ENCODE measurements at regions not wholly inside any gene's neighbourhood (a gene's known extent, or its start where the extent isn't known, plus 50 kb on each side); places are given as distances from the start of the nearest gene placed in this dataset.

- ATAC-seq: no peak
- DNase-seq: no peak
- Mint-ChIP-seq H3K4me1 (ENCODE audit: low read depth) (no peaks in the 10 kb centered on the region), H3K4me3 (no peak overlapping the region), H3K9me3 (no peaks in the 10 kb centered on the region), H3K36me3 (ENCODE audit: insufficient read depth) (no peaks in the 10 kb centered on the region), H3K27me3 (ENCODE audit: low read depth) (peaks cover 7% of the 10 kb centered on the region)
Measured at GRCh38 chr6:40049128-40049527, 114.9 kb upstream of the MOCS1 start.

DNA sequence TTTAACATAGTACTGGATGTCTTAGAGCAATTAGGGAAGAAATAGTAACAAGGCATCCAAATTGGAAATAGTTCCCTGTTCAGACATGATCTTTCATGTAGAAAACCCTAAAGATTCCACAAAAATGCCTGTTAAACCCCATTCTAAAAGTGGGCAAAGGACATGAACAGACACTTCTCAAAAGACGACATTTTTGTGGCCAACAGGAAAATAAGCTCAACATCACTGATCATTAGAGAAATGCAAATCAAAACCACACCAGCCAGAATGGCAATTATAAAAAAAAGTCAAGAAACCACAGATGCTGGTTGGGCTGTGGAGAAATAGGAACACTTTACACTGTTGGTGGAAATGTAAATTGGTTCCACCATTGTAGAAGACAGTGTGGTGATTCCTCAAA, 109.9 kb upstream of the MOCS1 start:
- peaks cover 4% of the 10 kb centered on the region for H3K27me3 Mint-ChIP-seq (ENCODE audit: low read depth)
- peaks cover 8% of the 10 kb centered on the region for H3K9me3 Mint-ChIP-seq
- H3K4me3 Mint-ChIP-seq: no peak overlapping the region
- ATAC-seq: no peak
- no peak for DNase-seq
- H3K4me1 Mint-ChIP-seq (ENCODE audit: low read depth): no peaks in the 10 kb centered on the region
- H3K36me3 Mint-ChIP-seq (ENCODE audit: insufficient read depth): no peaks in the 10 kb centered on the region

DNA sequence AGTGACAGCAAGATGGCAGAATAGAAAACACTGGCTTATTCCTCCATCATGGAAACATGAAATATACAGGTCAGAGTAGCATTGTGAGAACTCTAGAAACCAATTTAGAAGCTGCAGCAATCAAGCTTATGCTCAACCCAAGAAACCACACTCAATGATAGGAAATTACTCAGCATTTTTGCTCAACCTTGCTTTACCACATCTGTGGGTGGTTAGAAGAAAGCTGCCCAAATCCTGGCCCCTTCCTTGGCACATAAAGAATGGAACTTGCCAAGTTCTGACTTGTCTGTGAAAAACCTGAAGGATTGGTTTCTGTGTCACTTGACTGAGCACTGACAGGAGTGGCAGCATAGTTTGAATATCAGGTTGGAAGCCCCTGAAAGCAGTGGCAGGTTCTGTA, 108.0 kb upstream of the MOCS1 start:
- ATAC-seq: no peak
- Mint-ChIP-seq H3K4me1 (ENCODE audit: low read depth) (no peaks in the 10 kb centered on the region), H3K36me3 (ENCODE audit: insufficient read depth) (no peaks in the 10 kb centered on the region)

DNA sequence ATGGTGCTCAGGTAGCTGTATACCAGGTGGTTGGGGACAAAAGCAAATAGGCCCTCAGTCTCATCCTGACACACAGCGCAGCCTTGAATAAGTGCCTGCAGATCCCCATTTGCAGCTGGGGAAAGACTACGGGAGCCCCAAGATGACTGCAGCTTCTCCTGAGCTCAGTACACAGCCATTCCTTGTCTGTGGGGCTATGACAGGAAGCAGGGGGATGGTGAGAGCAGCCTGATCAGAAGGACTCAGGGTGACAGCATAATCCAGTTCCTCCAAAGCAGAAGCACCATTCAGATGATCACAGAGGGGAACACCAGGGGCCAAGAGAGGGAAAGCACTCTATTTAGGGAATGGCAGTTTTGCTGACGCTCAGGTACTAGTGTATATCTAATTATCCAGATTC, 104.8 kb upstream of the MOCS1 start:
- Mint-ChIP-seq H3K27me3 (ENCODE audit: low read depth) (peaks cover 9% of the 10 kb centered on the region), H3K4me1 (ENCODE audit: low read depth) (no peaks in the 10 kb centered on the region), H3K4me3 (no peak overlapping the region), H3K9me3 (peaks cover 8% of the 10 kb centered on the region), H3K36me3 (ENCODE audit: insufficient read depth) (no peaks in the 10 kb centered on the region)
- DNase-seq: no peak
- no peak for ATAC-seq

More for the DNA sequence above, 108.0 kb upstream of the MOCS1 start:
- DNase-seq: no peak
- no peak overlapping the region for H3K4me3 Mint-ChIP-seq
- H3K27me3 Mint-ChIP-seq (ENCODE audit: low read depth): peaks cover 7% of the 10 kb centered on the region
- H3K9me3 Mint-ChIP-seq: peaks cover 8% of the 10 kb centered on the region

DNA sequence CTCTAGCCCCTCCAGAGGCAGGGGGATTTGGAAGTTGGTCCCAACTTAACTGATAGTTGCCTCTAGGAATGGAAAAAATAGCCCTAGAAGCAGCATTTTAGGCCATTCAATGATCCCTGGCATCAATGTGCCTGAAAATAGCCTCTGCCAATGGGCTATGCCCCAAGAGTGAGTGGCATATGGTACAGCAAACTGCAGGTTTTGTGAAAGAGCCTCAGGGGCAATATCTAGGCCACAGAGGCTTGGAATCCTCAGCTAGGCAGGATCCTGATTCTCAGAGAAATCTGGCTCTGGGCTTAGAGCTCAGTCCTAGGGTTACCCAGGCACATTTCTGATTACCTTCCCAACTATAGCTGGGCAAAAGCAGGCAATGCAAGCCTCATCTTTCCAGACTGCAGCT, 104.4 kb upstream of the MOCS1 start:
- no peak overlapping the region for H3K4me3 Mint-ChIP-seq
- H3K9me3 Mint-ChIP-seq: peaks cover 8% of the 10 kb centered on the region
- H3K36me3 Mint-ChIP-seq (ENCODE audit: insufficient read depth): no peaks in the 10 kb centered on the region
- DNase-seq: no peak
- peaks cover 9% of the 10 kb centered on the region for H3K27me3 Mint-ChIP-seq (ENCODE audit: low read depth)
- no peak for ATAC-seq
- no peaks in the 10 kb centered on the region for H3K4me1 Mint-ChIP-seq (ENCODE audit: low read depth)

GRCh38 chr6:40037271-40037670, 103.0 kb upstream of the MOCS1 start:
- Mint-ChIP-seq H3K4me3 (no peak overlapping the region), H3K4me1 (ENCODE audit: low read depth) (no peaks in the 10 kb centered on the region), H3K36me3 (ENCODE audit: insufficient read depth) (no peaks in the 10 kb centered on the region), H3K9me3 (peaks cover 5% of the 10 kb centered on the region), H3K27me3 (ENCODE audit: low read depth) (peaks cover 9% of the 10 kb centered on the region)
- DNase-seq (no peak), ATAC-seq (no peak)

DNA sequence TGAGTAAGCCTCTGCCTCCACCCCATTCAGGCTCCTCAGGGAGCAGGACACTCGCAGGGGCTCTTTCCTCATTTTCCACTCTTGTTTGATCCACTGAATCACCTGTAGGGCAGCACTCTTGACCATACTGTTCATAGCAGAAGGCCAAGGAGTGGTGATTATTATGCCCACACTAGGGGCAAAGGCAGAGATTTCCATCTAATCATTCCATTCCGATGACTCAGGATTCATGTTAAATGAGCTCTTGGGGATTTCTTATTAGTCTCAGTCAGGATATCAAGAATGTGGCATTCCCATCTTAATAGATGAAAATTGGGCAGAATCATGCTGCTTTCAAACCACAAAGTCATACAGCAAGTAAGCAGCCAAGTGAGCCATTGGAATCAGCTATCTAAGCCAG, 101.9 kb upstream of the MOCS1 start:
- Mint-ChIP-seq H3K4me1 (ENCODE audit: low read depth) (no peaks in the 10 kb centered on the region), H3K4me3 (no peak overlapping the region), H3K36me3 (ENCODE audit: insufficient read depth) (no peaks in the 10 kb centered on the region), H3K27me3 (ENCODE audit: low read depth) (peaks cover 7% of the 10 kb centered on the region), H3K9me3 (no peaks in the 10 kb centered on the region)
- no peak for DNase-seq
- no peak for ATAC-seq

GRCh38 chr6:40028449-40028848, 94.2 kb upstream of the MOCS1 start:
- Mint-ChIP-seq H3K4me1 (ENCODE audit: low read depth) (no peaks in the 10 kb centered on the region), H3K36me3 (ENCODE audit: insufficient read depth) (no peaks in the 10 kb centered on the region), H3K4me3 (no peak overlapping the region), H3K27me3 (ENCODE audit: low read depth) (peaks cover 6% of the 10 kb centered on the region), H3K9me3 (no peaks in the 10 kb centered on the region)
- DNase-seq: no peak
- ATAC-seq: no peak

GRCh38 chr6:40022867-40023266, 88.6 kb upstream of the MOCS1 start:
- Mint-ChIP-seq H3K36me3 (ENCODE audit: insufficient read depth) (no peaks in the 10 kb centered on the region), H3K4me1 (ENCODE audit: low read depth) (no peaks in the 10 kb centered on the region), H3K9me3 (peaks cover 18% of the 10 kb centered on the region), H3K4me3 (no peak overlapping the region), H3K27me3 (ENCODE audit: low read depth) (peaks cover 8% of the 10 kb centered on the region)
- no peak for DNase-seq
- ATAC-seq: no peak

GRCh38 chr6:40020166-40020565, 85.9 kb upstream of the MOCS1 start:
- peaks cover 26% of the 10 kb centered on the region for H3K9me3 Mint-ChIP-seq
- DNase-seq: no peak
- H3K4me1 Mint-ChIP-seq (ENCODE audit: low read depth): no peaks in the 10 kb centered on the region
- no peaks in the 10 kb centered on the region for H3K36me3 Mint-ChIP-seq (ENCODE audit: insufficient read depth)
- H3K27me3 Mint-ChIP-seq (ENCODE audit: low read depth): peaks cover 9% of the 10 kb centered on the region
- no peak overlapping the region for H3K4me3 Mint-ChIP-seq
- no peak for ATAC-seq

- no peak overlapping the region for H3K4me3 Mint-ChIP-seq
Measured at GRCh38 chr6:40015530-40015929, 81.3 kb upstream of the MOCS1 start.

DNA sequence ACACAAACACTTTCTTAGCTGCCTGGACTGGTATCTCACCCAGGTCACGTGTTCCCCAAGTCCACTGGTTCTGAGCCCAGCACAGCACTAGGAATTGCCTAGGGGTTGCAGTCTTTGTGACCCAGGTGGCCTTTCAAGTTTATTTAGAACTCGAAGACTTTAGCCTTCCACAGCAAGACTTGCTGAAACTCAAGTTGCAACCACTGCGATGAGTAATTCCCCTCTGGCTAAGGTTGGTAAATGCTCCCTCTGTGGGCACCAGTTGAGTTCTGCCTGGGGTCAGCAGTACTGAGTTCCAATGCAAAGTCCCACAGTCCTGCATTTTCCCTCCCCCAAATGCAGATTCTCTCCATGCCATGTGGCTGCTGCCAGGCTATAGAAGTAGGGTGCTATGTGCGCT, 77.6 kb upstream of the MOCS1 start:
- H3K27me3 Mint-ChIP-seq (ENCODE audit: low read depth): peaks cover 12% of the 10 kb centered on the region
- H3K9me3 Mint-ChIP-seq: peaks cover 8% of the 10 kb centered on the region
- H3K36me3 Mint-ChIP-seq (ENCODE audit: insufficient read depth): no peaks in the 10 kb centered on the region
- H3K4me3 Mint-ChIP-seq: no peak overlapping the region
- DNase-seq (no peak), ATAC-seq (no peak)
- H3K4me1 Mint-ChIP-seq (ENCODE audit: low read depth): no peaks in the 10 kb centered on the region

More at GRCh38 chr6:40015530-40015929, 81.3 kb upstream of the MOCS1 start:
- peaks cover 26% of the 10 kb centered on the region for H3K9me3 Mint-ChIP-seq
- H3K36me3 Mint-ChIP-seq (ENCODE audit: insufficient read depth): no peaks in the 10 kb centered on the region
- DNase-seq (no peak), ATAC-seq (no peak)
- H3K4me1 Mint-ChIP-seq (ENCODE audit: low read depth): no peaks in the 10 kb centered on the region
- peaks cover 12% of the 10 kb centered on the region for H3K27me3 Mint-ChIP-seq (ENCODE audit: low read depth)

GRCh38 chr6:40000964-40001515, 66.8 kb upstream of the MOCS1 start:
- Mint-ChIP-seq H3K4me1 (ENCODE audit: low read depth) (no peaks in the 10 kb centered on the region), H3K36me3 (ENCODE audit: insufficient read depth) (no peaks in the 10 kb centered on the region), H3K27me3 (ENCODE audit: low read depth) (peaks cover 6% of the 10 kb centered on the region), H3K4me3 (no peak overlapping the region), H3K9me3 (peaks cover 33% of the 10 kb centered on the region)
- no peak for ATAC-seq
- DNase-seq: no peak

DNA sequence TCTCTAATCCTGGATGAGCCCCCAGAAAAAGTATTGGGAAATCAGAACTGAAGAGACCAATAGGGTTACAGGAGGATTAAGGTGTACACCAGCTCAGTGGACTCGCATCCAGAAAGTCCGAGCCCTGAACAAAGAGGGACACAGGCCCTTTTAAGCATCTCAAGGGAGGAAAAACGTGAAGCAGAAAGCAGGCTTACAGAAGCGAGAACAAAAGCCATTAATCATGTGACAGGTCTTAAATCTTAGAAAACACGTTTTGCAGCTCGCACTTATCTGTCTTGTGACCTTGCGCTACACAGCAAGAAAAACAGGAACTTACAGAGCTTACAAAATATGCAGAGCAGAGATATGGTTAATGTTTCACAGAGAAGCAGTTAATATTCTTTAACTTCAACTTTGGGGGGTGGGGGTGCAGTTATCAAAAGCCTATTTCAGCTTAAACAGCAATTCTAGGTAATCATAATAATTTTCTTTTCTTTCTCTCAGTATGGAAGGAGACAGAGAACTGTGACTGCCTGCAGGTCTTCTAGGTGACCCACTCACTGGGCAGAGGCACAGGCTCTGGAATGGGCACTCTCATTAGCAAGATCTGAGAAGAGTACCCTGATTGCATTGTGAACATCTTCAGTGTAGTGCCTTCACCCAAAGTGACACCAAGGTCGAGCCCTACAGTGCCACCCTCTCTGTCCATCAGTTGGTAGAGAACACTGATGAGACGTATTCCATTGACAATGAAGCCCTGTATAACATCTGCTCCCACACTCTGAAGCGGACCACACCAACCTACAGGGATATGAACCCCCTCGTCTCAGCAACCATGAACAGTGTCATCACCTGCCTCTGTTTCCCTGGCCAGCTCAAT, 65.0 kb upstream of the MOCS1 start:
- no peaks in the 10 kb centered on the region for H3K36me3 Mint-ChIP-seq (ENCODE audit: insufficient read depth)
- H3K4me1 Mint-ChIP-seq (ENCODE audit: low read depth): no peaks in the 10 kb centered on the region
- DNase-seq (no peak), ATAC-seq (no peak)
- H3K27me3 Mint-ChIP-seq (ENCODE audit: low read depth): peaks cover 6% of the 10 kb centered on the region
- H3K9me3 Mint-ChIP-seq: peaks cover 32% of the 10 kb centered on the region
- H3K4me3 Mint-ChIP-seq: no peak overlapping the region

DNA sequence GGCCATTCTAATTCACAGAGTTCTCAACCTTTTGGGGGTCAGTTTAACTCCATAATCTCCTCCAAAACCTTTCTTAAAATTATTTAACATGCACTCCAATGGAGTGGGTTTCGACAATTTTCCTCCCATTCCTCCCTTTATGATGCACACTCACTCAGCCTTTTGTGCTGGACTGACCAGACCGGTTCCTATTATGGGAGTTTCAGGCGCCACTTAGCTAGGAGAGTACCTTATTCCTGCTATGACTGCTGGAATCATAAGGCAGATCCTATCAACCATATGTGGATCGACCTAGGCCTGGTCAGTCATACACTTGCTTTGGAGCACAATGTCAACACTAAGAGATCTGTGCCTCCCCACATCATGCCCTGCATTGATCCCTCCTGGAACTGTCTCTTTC, 63.9 kb upstream of the MOCS1 start:
- ATAC-seq: no peak
- Mint-ChIP-seq H3K9me3 (peaks cover 35% of the 10 kb centered on the region), H3K36me3 (ENCODE audit: insufficient read depth) (no peaks in the 10 kb centered on the region), H3K4me3 (no peak overlapping the region), H3K27me3 (ENCODE audit: low read depth) (peaks cover 6% of the 10 kb centered on the region), H3K4me1 (ENCODE audit: low read depth) (no peaks in the 10 kb centered on the region)
- no peak for DNase-seq

Data from activated T-cell treated with anti-CD3 and anti-CD28 coated beads, Interleukin-2, amount 50 U/mL, for 4 hours (primary cell).